ENCODE measurements at regions not wholly inside any gene's neighbourhood (a gene's known extent, or its start where the extent isn't known, plus 50 kb on each side); places are given as distances from the start of the nearest gene placed in this dataset.

DNA sequence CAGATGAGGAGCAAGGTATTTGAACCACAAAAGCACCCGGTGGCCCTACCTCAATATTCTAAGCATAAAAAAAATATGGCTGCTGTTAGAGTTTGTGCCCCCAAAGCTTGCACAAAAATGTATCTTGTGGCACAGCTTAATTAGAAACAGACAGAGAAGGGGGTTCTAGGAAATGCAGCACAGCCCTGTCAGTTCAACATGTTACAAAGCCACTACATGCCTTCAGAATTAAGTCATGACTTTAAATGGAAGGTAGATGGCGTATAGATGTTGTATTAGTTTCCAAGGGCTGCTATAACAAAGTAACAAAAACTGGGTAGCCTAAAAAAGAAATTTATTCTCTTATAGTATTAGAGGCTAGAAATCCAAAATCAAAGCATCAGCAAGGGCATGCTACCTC lies 703.8 kb downstream of the DIAPH3 start:
- TF ChIP-seq, protein P1, sequence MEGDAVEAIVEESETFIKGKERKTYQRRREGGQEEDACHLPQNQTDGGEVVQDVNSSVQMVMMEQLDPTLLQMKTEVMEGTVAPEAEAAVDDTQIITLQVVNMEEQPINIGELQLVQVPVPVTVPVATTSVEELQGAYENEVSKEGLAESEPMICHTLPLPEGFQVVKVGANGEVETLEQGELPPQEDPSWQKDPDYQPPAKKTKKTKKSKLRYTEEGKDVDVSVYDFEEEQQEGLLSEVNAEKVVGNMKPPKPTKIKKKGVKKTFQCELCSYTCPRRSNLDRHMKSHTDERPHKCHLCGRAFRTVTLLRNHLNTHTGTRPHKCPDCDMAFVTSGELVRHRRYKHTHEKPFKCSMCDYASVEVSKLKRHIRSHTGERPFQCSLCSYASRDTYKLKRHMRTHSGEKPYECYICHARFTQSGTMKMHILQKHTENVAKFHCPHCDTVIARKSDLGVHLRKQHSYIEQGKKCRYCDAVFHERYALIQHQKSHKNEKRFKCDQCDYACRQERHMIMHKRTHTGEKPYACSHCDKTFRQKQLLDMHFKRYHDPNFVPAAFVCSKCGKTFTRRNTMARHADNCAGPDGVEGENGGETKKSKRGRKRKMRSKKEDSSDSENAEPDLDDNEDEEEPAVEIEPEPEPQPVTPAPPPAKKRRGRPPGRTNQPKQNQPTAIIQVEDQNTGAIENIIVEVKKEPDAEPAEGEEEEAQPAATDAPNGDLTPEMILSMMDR (IDR thresholded peaks at IDR 0.05; ENCODE audit: insufficient read depth, low read depth, low read length, missing control alignments), result no peak
- no peak overlapping the region for H3K4me3 ChIP-seq (ENCODE audit: low read length)
- no peak for DNase-seq (ENCODE audit: low read depth)

DNA sequence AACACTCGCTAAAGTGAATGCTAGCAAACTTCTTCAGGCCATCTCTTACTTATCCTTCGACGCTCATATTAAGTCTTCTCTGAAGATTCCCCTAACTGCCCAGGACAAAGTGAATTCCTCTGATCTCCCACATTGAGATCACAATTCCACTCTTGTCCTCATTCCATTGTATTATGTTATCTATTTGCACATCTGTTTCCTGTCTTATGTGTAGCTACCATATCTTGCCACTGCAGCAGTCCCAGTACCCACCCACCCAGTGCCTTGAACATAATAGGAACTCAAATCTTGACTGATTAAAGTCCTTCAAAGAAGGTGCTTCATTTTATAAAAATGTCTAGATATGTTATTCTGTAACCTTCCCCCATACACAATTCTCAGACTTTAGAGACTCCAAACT lies 702.3 kb downstream of the DIAPH3 start:
- TF ChIP-seq, protein P1 (IDR thresholded peaks at IDR 0.05; ENCODE audit: insufficient read depth, low read depth, low read length, missing control alignments), result no peak
- DNase-seq (ENCODE audit: low read depth), result no peak
- no peak overlapping the region for H3K4me3 ChIP-seq (ENCODE audit: low read length)

DNA sequence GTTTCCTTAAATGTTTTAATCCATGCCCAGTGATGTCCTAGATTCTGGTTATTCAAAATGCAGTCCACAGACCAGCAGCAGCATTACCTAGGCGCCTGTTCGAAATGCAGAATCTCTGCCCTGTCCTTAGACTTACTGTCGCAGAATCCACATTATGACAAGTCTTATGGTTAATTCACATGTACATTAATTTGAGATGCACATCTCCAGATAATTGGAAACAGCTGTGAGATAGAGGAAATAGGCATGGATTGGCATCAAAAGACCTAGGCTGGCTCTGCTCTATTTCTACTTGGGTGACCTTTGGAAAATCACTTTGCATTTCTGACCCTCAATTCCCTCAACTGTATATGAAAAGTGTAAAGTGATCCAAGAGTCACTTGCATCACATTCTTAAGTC lies 700.7 kb downstream of the DIAPH3 start:
- TF ChIP-seq, protein P1 (IDR thresholded peaks at IDR 0.05; ENCODE audit: insufficient read depth, low read depth, low read length, missing control alignments), result no peak
- H3K4me3 ChIP-seq (ENCODE audit: low read length), result no peak overlapping the region
- no peak for DNase-seq (ENCODE audit: low read depth)

DNA sequence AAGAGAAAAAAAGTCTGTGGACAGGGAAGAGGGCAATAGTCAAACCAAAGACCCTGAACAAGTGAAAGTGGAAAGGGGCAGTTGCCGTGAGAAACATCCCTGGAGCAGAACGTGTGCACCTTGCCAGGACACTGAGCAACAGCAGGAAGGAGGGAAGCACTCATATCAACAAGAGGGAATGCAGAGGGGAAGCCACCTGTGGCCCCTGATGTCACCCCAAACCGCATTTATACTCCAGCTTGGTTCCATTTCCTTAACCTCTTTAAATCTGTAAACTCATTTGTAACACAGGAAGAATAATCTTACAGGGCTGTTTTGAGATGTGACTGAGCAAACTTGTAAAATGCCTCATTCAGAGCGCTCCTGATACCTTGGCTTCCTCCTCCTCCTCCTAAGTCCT lies 698.8 kb downstream of the DIAPH3 start:
- H3K4me3 ChIP-seq (ENCODE audit: low read length), result no peak overlapping the region
- no peak for DNase-seq (ENCODE audit: low read depth)
- TF ChIP-seq, protein P1 (IDR thresholded peaks at IDR 0.05; ENCODE audit: insufficient read depth, low read depth, low read length, missing control alignments), result no peak

DNA sequence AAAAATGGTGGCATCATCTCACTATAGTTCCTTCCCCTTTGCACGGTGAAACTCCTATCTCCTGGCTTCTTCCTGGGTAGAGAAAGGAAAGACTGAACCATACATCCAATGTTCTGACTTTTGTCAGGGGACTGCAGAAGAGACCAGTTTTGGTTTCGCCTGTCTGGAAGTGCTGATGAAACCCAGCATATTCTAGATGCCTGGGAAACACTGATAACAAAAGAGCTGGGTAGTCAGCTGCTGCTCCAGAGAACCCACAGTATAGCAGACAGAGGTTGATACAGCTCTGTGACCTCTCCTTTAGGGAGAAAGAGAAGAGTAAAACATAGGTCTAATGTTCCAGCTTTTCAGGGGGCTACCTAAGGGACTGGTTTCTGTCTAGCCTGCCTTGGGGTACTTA lies 695.3 kb downstream of the DIAPH3 start:
- TF ChIP-seq, protein P1 (IDR thresholded peaks at IDR 0.05; ENCODE audit: insufficient read depth, low read depth, low read length, missing control alignments), result no peak
- H3K4me3 ChIP-seq (ENCODE audit: low read length), result no peak overlapping the region
- DNase-seq (ENCODE audit: low read depth), result no peak

DNA sequence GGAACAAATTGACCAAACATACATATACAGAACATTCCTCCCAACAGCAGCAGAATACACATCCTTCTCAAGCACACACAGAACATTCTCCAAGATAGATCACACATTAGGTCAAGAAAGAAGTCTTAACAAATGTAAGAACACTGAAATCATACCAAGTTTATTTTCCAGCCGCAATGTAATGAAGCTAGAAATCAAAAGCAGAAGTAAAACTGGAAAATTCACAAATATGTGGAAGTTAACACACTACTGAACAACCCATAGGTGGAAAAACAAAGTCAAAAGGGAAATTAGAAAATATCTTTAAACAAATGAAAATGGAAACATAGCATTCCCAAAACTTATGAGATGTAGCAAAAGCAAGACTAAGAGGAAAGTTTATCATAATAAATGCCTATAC lies 692.6 kb downstream of the DIAPH3 start:
- TF ChIP-seq, protein P1 (IDR thresholded peaks at IDR 0.05; ENCODE audit: insufficient read depth, low read depth, low read length, missing control alignments), result no peak
- DNase-seq (ENCODE audit: low read depth), result no peak
- H3K4me3 ChIP-seq (ENCODE audit: low read length), result no peak overlapping the region

DNA sequence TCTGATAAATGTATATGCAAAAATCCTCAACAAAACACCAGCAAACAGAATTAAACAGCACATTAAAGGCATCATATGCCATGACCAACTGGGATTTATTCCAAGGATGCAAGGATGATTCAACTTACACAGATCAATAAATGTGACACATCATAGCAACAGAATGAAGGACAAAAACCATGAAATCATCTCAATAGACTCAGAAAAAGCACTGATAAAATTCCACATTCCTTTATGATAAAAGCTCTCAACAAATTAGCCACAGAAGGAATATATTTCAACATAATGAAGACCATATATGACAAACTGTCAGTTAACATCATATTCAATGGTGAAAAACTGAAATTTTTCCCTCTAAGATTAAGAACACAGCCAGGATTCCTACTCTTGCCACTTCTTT lies 691.6 kb downstream of the DIAPH3 start:
- TF ChIP-seq, protein P1 (IDR thresholded peaks at IDR 0.05; ENCODE audit: insufficient read depth, low read depth, low read length, missing control alignments), result no peak
- no peak for DNase-seq (ENCODE audit: low read depth)
- no peak overlapping the region for H3K4me3 ChIP-seq (ENCODE audit: low read length)

Data from epithelial cell of esophagus (primary cell).